ENCODE measurements at regions not wholly inside any gene's neighbourhood (a gene's known extent, or its start where the extent isn't known, plus 50 kb on each side); places are given as distances from the start of the nearest gene placed in this dataset.
"Not testable (repeated sequence)": the region's sequence is repeated elsewhere in the genome, so short reads cannot be mapped to it uniquely, and the experiment has no call there.

GRCh38 chr2:32877587-32878510 lies 68.9 kb upstream of the LTBP1 start (continued):
- TF ChIP-seq USF1 (IDR thresholded peaks at IDR 0.05; ENCODE audit: borderline replicate concordance, low read depth) = no peak
- no peak for TF ChIP-seq TCF12 (IDR thresholded peaks at IDR 0.05)
- no peak for TF ChIP-seq EP300 (IDR thresholded peaks at IDR 0.05; ENCODE audit: borderline replicate concordance in 1 of 2, low read depth in 1 of 2, low read length in 1 of 2)
- no peak for TF ChIP-seq FOXM1 (IDR thresholded peaks at IDR 0.05; ENCODE audit: low read depth)
- no peak for TF ChIP-seq RXRA (IDR thresholded peaks at IDR 0.05; ENCODE audit: borderline replicate concordance, low read depth)
- no peak for TF ChIP-seq TAF1 (IDR thresholded peaks at IDR 0.05; ENCODE audit: borderline replicate concordance, low read depth, low read length)
- no peak for TF ChIP-seq POLR2AphosphoS5 (IDR thresholded peaks at IDR 0.05; ENCODE audit: low read depth, low read length)

- H3K27me3 ChIP-seq (ENCODE audit: insufficient read depth); H2AFZ ChIP-seq (ENCODE audit: low read depth); H3K4me3 ChIP-seq (ENCODE audit: low read depth in 2 of 2, low read length in 1 of 2); H3K4me1 ChIP-seq (ENCODE audit: control insufficient read depth in 1 of 2, insufficient read depth in 2 of 2, low read depth in 1 of 2, low read length in 1 of 2); H3K4me2 ChIP-seq; H3F3A ChIP-seq (replicated peaks; ENCODE audit: insufficient read depth); H3K27ac ChIP-seq (ENCODE audit: low read depth in 2 of 2, low read length in 1 of 2); H3K36me3 ChIP-seq (replicated peaks in 1 of 2; ENCODE audit: control insufficient read depth in 1 of 2, insufficient read depth in 2 of 2, low read length in 1 of 2); CTCF ChIA-PET; H3K9me3 ChIP-seq; H3K9me2 ChIP-seq; H3K9ac ChIP-seq; H4K20me1 ChIP-seq (ENCODE audit: insufficient read depth); POLR2A ChIA-PET; H3K79me2 ChIP-seq (ENCODE audit: insufficient read depth); DNase-seq: not testable (repeated sequence)
- 87% methylated on average over 7 of the region's 7 CpGs for WGBS (ENCODE audit: low lambda C conversion rate)
Measured at GRCh38 chr2:32879943-32880342, 66.8 kb upstream of the LTBP1 start.

GRCh38 chr2:32882816-32883810 lies 63.6 kb upstream of the LTBP1 start:
- DNase-seq = no peak
- Histone ChIP-seq H3K79me2 (ENCODE audit: insufficient read depth) (no peaks in the 10 kb centered on the region), H3K27ac (ENCODE audit: low read depth in 2 of 2, low read length in 1 of 2) (no peak overlapping the region), H2AFZ (ENCODE audit: low read depth) (no peak overlapping the region), H4K20me1 (ENCODE audit: insufficient read depth) (no peaks in the 10 kb centered on the region), H3K4me2 (no peak overlapping the region), H3F3A (replicated peaks; ENCODE audit: insufficient read depth) (no peaks in the 10 kb centered on the region), H3K9me3 (no peaks in the 10 kb centered on the region), H3K9ac (no peak overlapping the region), H3K4me3 (ENCODE audit: low read depth in 2 of 2, low read length in 1 of 2) (no peak overlapping the region), H3K27me3 (ENCODE audit: insufficient read depth) (no peaks in the 10 kb centered on the region), H3K36me3 (replicated peaks in 1 of 2; ENCODE audit: control insufficient read depth in 1 of 2, insufficient read depth in 2 of 2, low read length in 1 of 2) (no peaks in the 10 kb centered on the region), H3K4me1 (ENCODE audit: control insufficient read depth in 1 of 2, insufficient read depth in 2 of 2, low read depth in 1 of 2, low read length in 1 of 2) (no peaks in the 10 kb centered on the region), H3K9me2 (no peaks in the 10 kb centered on the region)
- POLR2A ChIA-PET = no interaction called here
- CTCF ChIA-PET = interaction anchor here (1.9 kb wide), 1 partner anchor 13 kb away, joined by 4 read pairs; no protein-coding TSS in a partner anchor
- 72% methylated on average over 10 of the region's 10 CpGs for WGBS (ENCODE audit: low lambda C conversion rate)
- TF ChIP-seq FOSL2 (IDR thresholded peaks at IDR 0.05; ENCODE audit: borderline replicate concordance, low read depth) (no peak), JUND (IDR thresholded peaks at IDR 0.05) (no peak), POLR2AphosphoS5 (IDR thresholded peaks at IDR 0.05; ENCODE audit: low read depth, low read length) (no peak), MEF2A (IDR thresholded peaks at IDR 0.05; ENCODE audit: borderline replicate concordance, low read depth) (no peak), ELF1 (IDR thresholded peaks at IDR 0.05) (no peak), TCF12 (IDR thresholded peaks at IDR 0.05) (no peak), GATA2 (CRISPR knock-in tag; IDR thresholded peaks at IDR 0.05) (no peak), RXRA (IDR thresholded peaks at IDR 0.05; ENCODE audit: borderline replicate concordance, low read depth) (no peak), NRF1 (IDR thresholded peaks at IDR 0.05; ENCODE audit: low read depth, low read length) (no peak), MAX (IDR thresholded peaks at IDR 0.05; ENCODE audit: low read depth) (no peak), NFIC (IDR thresholded peaks at IDR 0.05; ENCODE audit: borderline replicate concordance) (no peak), ZBTB33 (IDR thresholded peaks at IDR 0.05; ENCODE audit: borderline replicate concordance, low read depth) (no peak), TAF1 (IDR thresholded peaks at IDR 0.05; ENCODE audit: borderline replicate concordance, low read depth, low read length) (no peak)
